Prostate gland (tissue), 2 donors: ENCODE measurements at regions not wholly inside any gene's neighbourhood (a gene's known extent, or its start where the extent isn't known, plus 50 kb on each side); places are given as distances from the start of the nearest gene placed in this dataset.

Experiments used
- CTCF ChIP-seq, 4 experiments: fragments of 200-600 bp in 2 of 4; fragments of 450-650 bp in 2 of 4; sonication (generic) in 2 of 4; IDR thresholded peaks; 1 replicate in 3 of 4; 2 replicates in 1 of 4; pipeline ENCODE4 v1.5.1; 2016 to 2019; ENCODE audit warnings: antibody characterized with exemption in 4 of 4, mild to moderate bottlenecking in 2 of 4, moderate library complexity in 2 of 4
- POLR2A ChIP-seq: fragments of 450-650 bp; IDR thresholded peaks from one replicate; pipeline ENCODE4 v1.6.1; 2016; ENCODE audit warnings: antibody characterized with exemption, mild to moderate bottlenecking
- POLR2AphosphoS5 ChIP-seq: sonication (generic); formaldehyde crosslinking; IDR thresholded peaks from one replicate; pipeline ENCODE4 v1.6.1; 2017; ENCODE audit warnings: antibody characterized with exemption

GRCh38 chr3:154764856-154765640 lies 315.1 kb upstream of the MME start:
- TF ChIP-seq CTCF (IDR thresholded peaks at IDR 0.05) = no peak
- TF ChIP-seq POLR2A = no peak
- no peak for TF ChIP-seq POLR2AphosphoS5
